NCI-H526 (cell line): ENCODE measurements at regions not wholly inside any gene's neighbourhood (a gene's known extent, or its start where the extent isn't known, plus 50 kb on each side); places are given as distances from the start of the nearest gene placed in this dataset.

Experiments used
- DNase-seq, 2 experiments: peaks; one replicate each; lab custom pipeline; 2025; lab: John Stamatoyannopoulos, UW

GRCh38 chr4:120525106-120525505, 397.4 kb downstream of the PRDM5 start:
- no peak for DNase-seq

GRCh38 chr4:120524237-120524636, 398.3 kb downstream of the PRDM5 start:
- DNase-seq, result no peak

GRCh38 chr4:120520761-120521160, 401.8 kb downstream of the PRDM5 start:
- DNase-seq, result no peak

GRCh38 chr4:120517966-120518365, 404.6 kb downstream of the PRDM5 start:
- DNase-seq, result no peak

GRCh38 chr4:120509719-120510118, 412.8 kb downstream of the PRDM5 start:
- no peak for DNase-seq

- DNase-seq, result no peak
Measured at GRCh38 chr4:120509222-120509621, 413.3 kb downstream of the PRDM5 start.

- DNase-seq, result no peak
Measured at GRCh38 chr4:120508036-120508435, 414.5 kb downstream of the PRDM5 start.

GRCh38 chr4:120506536-120506935, 416.0 kb downstream of the PRDM5 start:
- DNase-seq, result no peak

- DNase-seq, result no peak
Measured at GRCh38 chr4:120498678-120499077, 423.8 kb downstream of the PRDM5 start.

GRCh38 chr4:120491481-120491880, 424.8 kb upstream of the MAD2L1 start:
- no peak for DNase-seq

- DNase-seq, result no peak
Measured at GRCh38 chr4:120481756-120482155, 415.1 kb upstream of the MAD2L1 start.

- no peak for DNase-seq
Measured at GRCh38 chr4:120472447-120473131, 405.9 kb upstream of the MAD2L1 start.

- no peak for DNase-seq
Measured at GRCh38 chr4:120466429-120466828, 399.8 kb upstream of the MAD2L1 start.

GRCh38 chr4:120454788-120455187, 388.1 kb upstream of the MAD2L1 start:
- no peak for DNase-seq

- no peak for DNase-seq
Measured at GRCh38 chr4:120452536-120452935, 385.9 kb upstream of the MAD2L1 start.

- no peak for DNase-seq
Measured at GRCh38 chr4:120452001-120452400, 385.4 kb upstream of the MAD2L1 start.

GRCh38 chr4:120447774-120448173, 381.1 kb upstream of the MAD2L1 start:
- no peak for DNase-seq

- no peak for DNase-seq
Measured at GRCh38 chr4:120446051-120446567, 379.5 kb upstream of the MAD2L1 start.

GRCh38 chr4:120445186-120445585, 378.5 kb upstream of the MAD2L1 start:
- no peak for DNase-seq

GRCh38 chr4:120443116-120443515, 376.5 kb upstream of the MAD2L1 start:
- DNase-seq, result no peak

GRCh38 chr4:120440730-120441129, 374.1 kb upstream of the MAD2L1 start:
- no peak for DNase-seq

GRCh38 chr4:120435179-120435578, 368.5 kb upstream of the MAD2L1 start:
- DNase-seq, result no peak

- DNase-seq, result no peak
Measured at GRCh38 chr4:120434756-120435155, 368.1 kb upstream of the MAD2L1 start.

- no peak for DNase-seq
Measured at GRCh38 chr4:120432301-120432860, 365.7 kb upstream of the MAD2L1 start.
